Dedifferentiated amniotic fluid mesenchymal stem cell (primary cell): ENCODE measurements at regions not wholly inside any gene's neighbourhood (a gene's known extent, or its start where the extent isn't known, plus 50 kb on each side); places are given as distances from the start of the nearest gene placed in this dataset.
"Not testable (repeated sequence)": the region's sequence is repeated elsewhere in the genome, so short reads cannot be mapped to it uniquely, and the experiment has no call there.

ENCODE experiments used
- DNase-seq: peaks from one replicate; pipeline ENCODE4 v3.0.0-alpha.2; 2016; ENCODE audit errors: extremely low spot score

DNA sequence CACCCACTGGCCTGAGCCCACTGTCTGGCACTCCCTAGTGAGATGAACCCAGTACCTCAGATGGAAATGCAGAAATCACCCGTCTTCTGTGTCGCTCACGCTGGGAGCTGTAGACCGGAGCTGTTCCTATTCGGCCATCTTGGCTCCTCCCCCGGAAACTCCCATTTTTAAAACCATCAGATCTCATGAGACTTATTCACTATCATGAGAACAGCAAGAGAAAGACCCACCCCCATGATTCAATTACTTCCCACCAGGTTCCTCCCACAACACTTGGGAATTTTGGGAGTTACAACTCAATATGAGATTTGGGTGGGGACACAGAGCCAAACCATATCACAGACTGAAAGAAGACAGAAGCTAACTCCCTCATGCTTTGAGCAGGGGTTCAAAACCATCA, 134.5 kb downstream of the SLC39A8 start:
- not testable (repeated sequence) for DNase-seq

DNA sequence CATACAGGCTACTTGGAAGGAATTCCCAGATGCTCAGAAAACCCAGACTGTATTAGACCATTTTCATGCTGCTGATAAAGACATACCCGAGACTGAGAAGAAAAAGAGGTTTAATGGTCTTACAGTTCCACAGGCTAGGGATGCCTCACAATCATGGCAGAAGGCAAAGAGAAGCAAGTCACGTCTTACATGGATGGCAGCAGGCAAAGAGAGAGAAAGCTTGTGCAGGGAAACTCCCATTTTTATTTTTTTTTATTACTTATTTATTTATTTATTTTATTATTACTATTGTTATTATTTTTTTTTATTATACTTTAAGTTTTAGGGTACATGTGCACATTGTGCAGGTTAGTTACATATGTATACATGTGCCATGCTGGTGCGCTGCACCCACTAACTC, 140.6 kb downstream of the SLC39A8 start:
- not testable (repeated sequence) for DNase-seq

DNA sequence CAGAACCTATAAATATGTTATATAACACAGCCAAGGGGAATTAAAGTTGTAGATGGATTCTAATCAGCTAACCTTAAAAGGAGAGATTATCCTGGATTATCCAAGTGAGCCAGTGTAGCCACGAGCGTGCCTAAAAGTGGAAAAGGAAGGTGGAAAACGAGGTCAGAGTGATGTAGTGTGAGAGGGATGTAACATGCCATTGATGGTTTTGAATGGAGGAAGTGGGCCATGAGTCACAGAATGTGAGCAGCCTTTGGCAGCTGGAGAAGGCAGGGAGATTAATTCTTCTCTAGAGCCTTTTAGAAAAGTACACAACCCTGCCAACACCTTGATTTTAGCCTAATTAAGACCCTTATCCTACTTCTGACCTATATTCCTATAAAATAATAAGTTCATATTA, 149.1 kb downstream of the SLC39A8 start:
- no peak for DNase-seq

DNA sequence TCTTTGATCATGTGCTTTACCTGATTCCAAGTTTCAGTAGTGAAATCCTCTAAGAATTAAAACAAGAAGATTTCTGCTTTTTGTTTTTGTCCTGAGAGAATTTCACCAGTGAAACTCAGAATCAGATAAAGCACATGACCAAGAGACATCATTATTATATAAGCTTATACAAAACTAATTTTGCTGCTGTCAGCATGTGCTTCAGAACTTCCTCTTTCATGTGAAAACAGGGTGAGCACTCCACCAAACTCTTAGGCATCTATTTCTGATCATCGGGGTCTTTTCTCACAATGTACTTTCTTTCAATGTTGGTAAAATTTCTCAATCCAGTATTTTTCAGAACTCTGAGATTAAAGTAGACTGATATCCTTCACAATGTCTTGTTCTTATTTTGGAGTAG, 152.1 kb downstream of the SLC39A8 start:
- no peak for DNase-seq

DNA sequence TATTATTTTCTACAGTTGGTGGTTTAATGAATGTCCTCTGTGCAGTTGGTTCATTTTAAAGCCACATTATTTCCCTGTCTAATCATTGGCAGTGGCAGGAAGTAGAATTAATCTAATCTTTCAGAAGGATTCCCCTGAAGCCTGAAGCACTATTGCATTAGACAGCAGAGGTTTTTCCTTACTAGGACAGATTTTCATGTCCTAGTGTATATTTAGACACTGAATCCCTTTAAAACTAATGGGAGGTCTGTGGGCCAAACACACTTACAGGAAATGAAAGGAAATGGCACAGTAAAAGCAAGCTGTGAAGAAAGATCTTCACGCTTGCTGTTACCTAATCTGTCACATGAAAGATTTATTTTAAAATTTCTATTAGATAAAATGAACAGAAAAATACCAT, 165.2 kb downstream of the SLC39A8 start:
- no peak for DNase-seq

DNA sequence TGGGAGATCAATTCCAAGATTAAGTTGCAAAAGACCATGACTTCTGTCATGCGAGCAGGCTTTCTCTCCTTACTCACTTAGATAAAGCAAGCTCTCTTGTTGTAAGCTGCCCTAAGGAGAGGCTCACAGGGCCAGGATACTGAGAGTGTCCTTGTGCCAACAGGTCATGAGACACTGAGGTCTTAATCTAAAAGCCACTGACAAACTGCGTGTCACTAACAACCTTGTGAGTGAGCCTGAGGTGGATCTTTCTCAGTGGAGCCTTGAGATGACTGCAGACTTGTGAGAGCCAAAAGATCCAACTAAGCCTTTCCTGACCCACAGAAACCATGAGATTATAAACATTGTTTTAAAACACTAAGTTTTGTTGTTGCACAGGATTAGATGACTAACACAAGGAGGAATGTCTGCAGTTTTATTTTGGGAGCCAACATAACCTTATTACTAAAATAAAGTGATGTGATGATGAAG, 170.5 kb downstream of the SLC39A8 start:
- DNase-seq: peak; percentile 70

DNA sequence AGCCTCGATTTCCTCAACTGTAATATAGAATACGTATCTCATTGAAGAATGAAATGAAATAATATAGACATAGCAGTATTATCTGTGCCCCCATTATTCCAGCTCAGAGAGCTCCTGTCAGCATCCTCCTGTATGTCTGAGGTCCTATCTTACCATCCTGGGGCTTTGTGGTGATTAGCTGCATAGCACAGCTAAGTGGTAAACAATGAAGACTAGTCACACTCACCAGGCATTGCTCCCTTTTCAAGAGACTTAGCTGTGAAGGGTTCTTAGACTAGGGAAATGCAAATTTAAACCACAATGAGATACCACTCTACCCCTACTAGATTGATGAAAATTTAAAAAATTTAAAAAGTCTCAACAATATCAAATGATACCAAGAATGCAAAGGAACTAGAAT, 172.9 kb downstream of the SLC39A8 start:
- DNase-seq: no peak

DNA sequence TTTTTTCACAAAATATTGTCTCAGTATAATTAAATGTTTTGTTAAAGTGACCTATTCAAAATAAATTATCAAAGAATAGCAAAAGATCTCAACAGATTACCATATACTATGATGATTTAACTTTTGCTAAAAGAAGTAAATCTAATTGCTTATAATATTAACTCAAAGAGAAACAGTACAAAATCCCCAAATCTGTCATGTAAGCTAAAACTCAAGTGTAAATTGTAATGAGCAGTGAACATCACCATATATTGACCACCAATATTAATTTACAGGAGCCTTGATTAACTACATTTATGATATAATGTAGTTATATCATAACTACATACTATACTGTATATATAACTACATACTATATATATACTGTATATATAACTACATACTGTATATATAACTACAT, 174.4 kb downstream of the SLC39A8 start:
- DNase-seq: no peak

DNA sequence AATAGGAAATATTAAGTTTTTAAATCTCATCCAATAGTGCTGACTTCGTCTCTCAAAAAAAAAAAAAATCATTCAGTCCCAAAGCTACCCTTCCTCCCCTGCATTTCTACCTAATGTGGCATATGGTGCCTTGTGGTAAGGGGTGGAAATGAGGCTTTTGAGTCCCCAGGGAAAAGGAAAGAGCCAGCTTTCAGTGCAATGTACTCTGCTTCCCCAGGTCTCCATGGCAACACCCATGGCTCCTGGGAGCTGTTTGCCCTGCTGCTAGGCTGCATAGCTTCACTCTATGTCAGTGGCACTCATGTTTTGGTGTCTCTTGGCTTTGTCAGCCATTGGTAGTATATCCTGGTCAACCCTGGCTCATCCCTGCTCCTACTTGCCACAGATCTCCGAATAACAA, 175.9 kb downstream of the SLC39A8 start:
- DNase-seq: no peak

DNA sequence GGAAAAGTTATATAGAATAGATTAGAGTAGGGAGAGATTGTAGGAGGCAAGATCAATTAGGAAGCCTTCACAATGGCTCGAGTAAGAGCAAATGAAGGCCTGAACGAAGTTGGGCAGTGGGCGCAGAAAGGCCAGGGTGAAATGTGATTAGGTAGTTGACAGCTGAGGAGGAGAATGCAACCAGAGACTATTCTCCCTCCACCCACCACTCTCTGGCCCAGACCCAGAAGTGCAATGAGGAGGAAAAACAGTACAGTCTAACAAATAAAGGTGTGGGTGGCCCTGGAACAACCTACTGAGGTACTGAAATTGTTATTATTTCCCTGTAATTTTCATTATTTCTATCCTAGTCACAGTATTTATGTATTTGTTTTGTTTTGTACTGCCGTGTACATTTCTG, 176.7 kb downstream of the SLC39A8 start:
- DNase-seq: no peak

DNA sequence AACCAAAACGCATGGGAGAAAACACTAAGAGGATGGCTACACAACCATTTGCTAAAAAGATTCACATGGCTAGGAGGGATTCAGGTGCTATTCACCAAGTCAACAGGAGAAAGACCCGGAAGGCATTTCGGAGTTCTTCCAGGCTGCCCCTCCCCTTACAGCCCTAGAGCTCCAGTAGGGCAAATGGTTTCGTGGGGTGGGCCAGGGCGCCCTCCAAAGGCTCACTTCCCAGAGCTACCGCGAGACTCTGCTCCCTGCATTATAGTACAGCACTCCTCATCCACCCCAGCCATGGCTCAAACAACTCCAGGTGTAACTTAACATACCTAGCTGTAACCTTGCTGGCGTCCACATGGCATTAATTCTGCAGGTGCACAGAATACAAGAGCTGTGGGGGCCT, 179.7 kb downstream of the SLC39A8 start:
- DNase-seq: no peak

DNA sequence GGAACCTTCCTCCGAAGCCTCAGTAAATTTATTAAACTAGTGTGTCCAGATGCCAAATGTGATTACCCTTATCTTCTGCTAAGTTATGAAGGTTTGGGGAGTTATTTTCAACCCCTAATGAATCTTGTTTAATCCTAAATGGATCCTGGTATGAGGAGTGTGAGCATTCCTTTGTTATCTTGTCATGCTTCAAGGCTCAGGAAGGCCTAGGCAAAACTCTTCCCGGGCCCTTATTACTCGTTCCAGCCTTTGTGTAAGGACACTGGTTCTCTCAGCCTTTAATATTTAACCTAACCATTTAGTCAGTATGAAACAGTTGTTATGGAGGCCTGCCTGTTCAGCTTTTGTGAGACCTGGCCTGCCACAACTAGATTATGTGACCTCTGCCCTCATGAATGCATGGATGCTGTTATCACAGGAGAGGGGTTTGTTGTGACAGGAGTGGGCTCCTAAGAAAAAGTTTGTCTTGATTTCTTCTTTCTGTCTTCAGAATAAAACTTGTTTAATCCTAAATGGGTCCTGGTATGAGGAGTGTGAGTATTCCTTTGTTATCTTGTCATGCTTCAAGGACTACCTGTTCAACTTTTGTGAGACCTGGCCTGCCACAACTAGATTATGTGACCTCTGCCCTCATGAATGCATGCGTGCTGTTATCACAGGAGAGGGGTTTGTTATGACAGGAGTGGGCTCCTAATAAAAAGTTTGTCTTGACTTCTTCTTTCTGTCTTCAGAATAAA, 181.7 kb downstream of the SLC39A8 start:
- no peak for DNase-seq

DNA sequence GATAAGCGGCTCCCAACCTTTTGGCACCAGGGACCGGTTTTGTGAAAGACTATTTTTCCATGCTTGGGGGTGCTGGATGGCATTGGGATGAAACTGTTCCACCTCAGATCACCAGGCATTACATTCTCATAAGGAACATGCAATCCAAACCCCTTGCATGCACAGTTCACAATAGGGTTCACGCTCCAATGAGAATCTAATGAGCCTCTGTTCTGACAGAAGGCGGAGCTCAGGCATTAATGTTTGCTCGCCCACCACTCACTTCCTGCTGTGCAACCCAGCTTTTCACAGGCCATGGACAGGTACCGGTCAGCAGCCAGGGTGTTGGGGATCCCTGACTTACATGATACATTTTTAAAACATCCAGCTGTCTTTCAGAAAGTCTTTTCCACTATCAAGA, 187.3 kb downstream of the SLC39A8 start:
- no peak for DNase-seq

DNA sequence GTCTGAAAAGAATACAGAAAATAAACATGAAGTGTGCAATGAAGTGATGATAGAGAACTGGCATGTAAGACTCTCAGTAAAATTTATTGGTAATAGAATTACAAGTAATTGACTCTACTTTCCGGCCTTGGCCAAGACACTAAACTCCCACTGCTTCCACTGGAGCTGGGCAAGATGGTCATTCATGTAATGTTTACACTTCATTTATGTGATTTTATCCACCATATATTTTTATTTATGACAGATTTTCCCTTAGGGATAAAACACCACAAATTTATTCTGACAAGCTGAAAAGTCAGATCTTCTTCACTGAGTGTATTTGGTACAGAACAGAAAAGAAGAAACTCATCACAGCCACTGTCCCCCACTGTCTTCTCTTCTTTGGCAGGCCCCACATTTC, 191.9 kb downstream of the SLC39A8 start:
- DNase-seq: no peak

DNA sequence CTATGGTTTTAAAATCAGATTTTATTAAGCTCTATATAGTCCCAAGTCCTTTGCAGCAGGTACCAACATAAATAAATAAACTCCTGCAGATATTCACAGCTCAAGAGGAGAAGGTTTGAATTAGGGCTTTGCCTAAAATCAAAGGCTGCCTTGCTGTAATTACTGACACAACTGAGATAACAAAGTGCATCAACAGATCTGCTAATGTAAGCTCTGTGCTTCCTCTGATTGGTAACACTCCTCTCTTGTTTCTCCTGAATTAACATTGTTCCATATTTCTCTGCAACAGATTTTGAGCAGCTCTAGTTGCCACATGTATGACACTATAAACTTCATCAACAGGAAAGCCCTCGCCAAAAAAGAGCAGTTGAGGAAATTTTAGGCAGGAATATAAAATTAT, 193.6 kb downstream of the SLC39A8 start:
- DNase-seq: no peak

DNA sequence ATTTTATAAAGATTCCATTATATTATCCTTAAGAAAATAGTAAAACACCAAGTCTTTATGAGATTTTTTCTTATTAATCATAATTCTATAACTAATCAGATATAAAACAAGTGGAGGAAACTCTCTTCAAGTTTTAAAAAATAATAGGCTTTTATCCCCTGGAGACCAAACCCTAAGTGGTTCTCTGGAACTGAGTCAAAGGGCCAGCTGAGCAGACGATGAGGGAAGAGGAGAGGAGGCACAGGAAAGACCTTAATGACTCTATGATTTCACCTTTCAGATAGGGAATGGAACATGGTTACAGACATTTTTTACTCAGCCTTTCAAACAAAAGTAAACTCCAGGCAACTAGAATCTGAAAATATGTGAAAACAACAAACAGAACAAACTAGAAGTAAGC, 201.8 kb downstream of the SLC39A8 start:
- no peak for DNase-seq

DNA sequence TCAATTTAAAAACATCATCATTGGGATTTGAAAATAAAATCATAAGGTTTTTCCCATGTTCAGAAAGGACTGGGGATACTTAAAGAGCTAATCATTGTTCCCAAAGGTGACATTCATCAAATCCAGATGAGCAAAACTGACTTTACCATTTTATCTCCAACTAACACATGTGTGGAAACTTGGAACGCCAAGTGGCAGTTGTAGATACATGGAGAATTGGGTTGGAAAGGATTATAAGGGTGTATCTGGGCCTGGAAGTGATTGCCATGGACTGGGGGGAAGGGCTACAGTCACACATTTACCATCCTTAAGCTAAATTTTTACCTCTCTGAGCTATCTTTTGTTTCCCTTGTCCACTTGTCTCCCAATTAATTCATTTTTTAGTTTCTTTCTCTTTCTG, 203.4 kb downstream of the SLC39A8 start:
- no peak for DNase-seq

DNA sequence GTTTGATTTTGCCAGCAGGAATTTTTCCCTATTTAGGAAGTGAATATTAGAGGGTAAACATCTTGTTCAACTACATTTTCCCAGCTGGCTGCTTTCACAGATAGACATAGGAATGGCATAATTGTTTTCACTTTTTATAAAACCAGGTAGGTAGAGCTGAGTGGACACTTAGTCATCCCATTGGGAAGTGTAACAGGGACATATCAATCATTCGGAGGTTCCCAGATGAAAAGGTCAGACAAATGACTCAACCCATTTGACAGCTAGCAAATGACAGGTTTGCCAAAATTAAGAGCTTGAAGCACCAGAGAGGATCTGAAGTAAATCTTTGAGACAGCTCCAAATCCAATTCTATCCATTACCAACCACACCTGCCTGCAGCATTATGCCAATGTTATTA, 205.3 kb downstream of the SLC39A8 start:
- no peak for DNase-seq

DNA sequence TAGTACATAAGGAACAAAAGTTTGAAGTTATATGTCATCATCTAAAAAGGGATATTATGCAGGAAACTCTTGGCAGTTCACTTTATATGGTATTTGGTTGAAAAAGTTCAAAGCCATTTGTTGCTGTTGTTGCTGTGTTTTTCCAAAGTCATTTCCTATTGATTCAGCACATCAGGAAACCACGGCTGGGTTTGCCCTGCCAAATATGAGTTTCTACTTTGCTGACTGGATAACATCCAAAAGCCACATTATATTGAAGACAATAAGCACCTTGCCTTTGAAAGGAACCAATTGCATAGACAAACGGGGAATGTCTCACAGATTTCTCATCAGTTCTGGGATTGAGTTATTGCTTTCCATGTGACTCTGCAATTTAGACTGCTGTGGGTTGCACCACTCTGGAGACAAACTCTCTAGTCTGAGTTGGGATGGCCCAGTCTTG, 206.1 kb downstream of the SLC39A8 start:
- DNase-seq: peak; percentile 52

DNA sequence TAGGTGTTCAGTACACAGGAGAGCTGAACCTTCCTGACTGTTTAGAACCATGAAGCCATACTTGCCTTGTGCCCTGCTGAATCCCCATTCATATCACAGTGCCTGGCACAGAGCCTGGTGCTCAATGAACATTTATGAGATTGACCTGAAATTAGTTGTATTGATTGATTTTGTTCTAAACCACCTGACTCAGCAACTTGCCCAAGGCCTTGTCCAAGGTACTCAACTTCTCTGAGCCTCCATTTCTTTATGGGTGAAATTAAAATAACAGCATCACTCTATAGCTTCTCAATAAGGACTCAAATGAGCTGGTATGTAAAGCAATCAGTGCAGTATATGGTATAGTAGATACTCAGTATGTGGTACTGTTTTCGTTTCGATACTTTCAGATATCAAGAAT, 208.1 kb downstream of the SLC39A8 start:
- DNase-seq: no peak

DNA sequence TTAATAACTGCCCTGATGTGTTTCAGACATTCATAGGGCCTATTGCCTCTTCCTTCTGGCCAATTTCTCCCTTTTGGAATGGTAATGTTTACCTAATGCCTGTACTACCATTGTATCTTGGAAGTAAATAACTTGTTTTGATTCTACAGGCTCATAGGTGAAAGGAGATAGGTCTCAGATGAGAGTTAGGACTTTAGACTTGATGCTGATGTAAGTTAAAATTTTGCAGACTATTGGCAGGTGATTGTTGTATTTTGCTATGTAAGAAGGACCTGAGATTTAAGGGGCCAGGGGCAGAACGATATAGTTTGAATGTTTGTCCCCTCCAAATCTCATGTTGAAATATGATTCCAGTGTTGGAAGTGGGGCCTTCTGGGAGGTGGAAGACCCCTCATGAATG, 215.5 kb downstream of the SLC39A8 start:
- DNase-seq: no peak
